ENCODE measurements at regions not wholly inside any gene's neighbourhood (a gene's known extent, or its start where the extent isn't known, plus 50 kb on each side); places are given as distances from the start of the nearest gene placed in this dataset.
"Not testable (repeated sequence)": the region's sequence is repeated elsewhere in the genome, so short reads cannot be mapped to it uniquely, and the experiment has no call there.

- Histone ChIP-seq H3K9me3 (ENCODE audit: insufficient read depth, low read depth, low read length) (peaks cover 68% of the 10 kb centered on the region), H3K9ac (ENCODE audit: low read depth, low read length) (no peak overlapping the region), H3K27ac (ENCODE audit: low read length) (no peak overlapping the region), H3K4me1 (ENCODE audit: insufficient read depth, low read length) (no peaks in the 10 kb centered on the region), H3K36me3 (ENCODE audit: insufficient read depth, low read depth, low read length) (no peaks in the 10 kb centered on the region), H3K27me3 (ENCODE audit: insufficient read depth, low read length) (no peaks in the 10 kb centered on the region), H3K4me3 (ENCODE audit: low read length) (no peak overlapping the region)
Observed at GRCh38 chr20:28616354-28616753, 2641.1 kb upstream of the DEFB115 start.

GRCh38 chr20:28619956-28620651 lies 2637.4 kb upstream of the DEFB115 start:
- not testable (repeated sequence) for H3K4me3 ChIP-seq (ENCODE audit: low read length); H3K36me3 ChIP-seq (ENCODE audit: insufficient read depth, low read depth, low read length); H3K4me1 ChIP-seq (ENCODE audit: insufficient read depth, low read length); H3K27me3 ChIP-seq (ENCODE audit: insufficient read depth, low read length); H3K27ac ChIP-seq (ENCODE audit: low read length); H3K9ac ChIP-seq (ENCODE audit: low read depth, low read length)
- H3K9me3 ChIP-seq (ENCODE audit: insufficient read depth, low read depth, low read length): peaks cover 36% of the 10 kb centered on the region

GRCh38 chr20:28625112-28625511 lies 2632.4 kb upstream of the DEFB115 start:
- not testable (repeated sequence) for H3K4me3 ChIP-seq (ENCODE audit: low read length); H3K27ac ChIP-seq (ENCODE audit: low read length); H3K9ac ChIP-seq (ENCODE audit: low read depth, low read length); H3K4me1 ChIP-seq (ENCODE audit: insufficient read depth, low read length); H3K36me3 ChIP-seq (ENCODE audit: insufficient read depth, low read depth, low read length); H3K27me3 ChIP-seq (ENCODE audit: insufficient read depth, low read length)
- peaks cover 22% of the 10 kb centered on the region; the same call in 1 of the 2 replicates for H3K9me3 ChIP-seq (ENCODE audit: insufficient read depth, low read depth, low read length)

DNA sequence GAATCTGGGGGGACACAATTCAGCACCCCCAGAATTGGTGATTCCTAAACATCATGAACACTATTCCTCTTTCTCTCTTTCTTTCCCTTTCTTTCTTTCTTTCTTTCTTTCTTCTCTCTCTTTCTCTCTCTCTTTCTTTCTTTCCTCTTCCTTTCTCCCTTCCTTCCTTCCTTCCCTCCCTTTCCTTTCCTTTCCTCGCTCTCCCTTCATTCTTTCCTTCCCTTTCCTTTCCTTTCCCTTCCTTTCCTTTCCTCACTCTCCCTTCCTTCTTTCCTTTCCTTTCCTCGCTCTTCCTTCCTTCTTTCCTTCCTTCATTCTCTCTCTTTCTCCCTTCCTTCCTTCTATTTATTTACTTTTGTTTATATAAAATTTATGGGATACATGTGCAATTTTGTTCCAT lies 2616.6 kb upstream of the DEFB115 start:
- H3K9ac ChIP-seq (ENCODE audit: low read depth, low read length); H3K4me1 ChIP-seq (ENCODE audit: insufficient read depth, low read length); H3K4me3 ChIP-seq (ENCODE audit: low read length); H3K36me3 ChIP-seq (ENCODE audit: insufficient read depth, low read depth, low read length); H3K27ac ChIP-seq (ENCODE audit: low read length); H3K27me3 ChIP-seq (ENCODE audit: insufficient read depth, low read length): not testable (repeated sequence)
- peaks cover 17% of the 10 kb centered on the region; the same call in 1 of the 2 replicates for H3K9me3 ChIP-seq (ENCODE audit: insufficient read depth, low read depth, low read length)
